H9 (cell line): ENCODE measurements at regions not wholly inside any gene's neighbourhood (a gene's known extent, or its start where the extent isn't known, plus 50 kb on each side); places are given as distances from the start of the nearest gene placed in this dataset.
"Not testable (repeated sequence)": the region's sequence is repeated elsewhere in the genome, so short reads cannot be mapped to it uniquely, and the experiment has no call there.

Experiments
- DNase-seq: peaks from one replicate; pipeline ENCODE4 v3.0.0-alpha.2; 2017
- H2AFZ ChIP-seq: one replicate; pipeline ENCODE4 v1.6.1; 2013; ENCODE audit warnings: mild to moderate bottlenecking, low read length, control low read depth, moderate library complexity
- H2AK5ac ChIP-seq: 2 replicates; pipeline ENCODE4 v1.6.1; 2013; ENCODE audit warnings: low read length, control low read depth, mixed read lengths; ENCODE audit not compliant: insufficient read length
- H2BK120ac ChIP-seq: one replicate; pipeline ENCODE4 v1.6.1; 2013; ENCODE audit warnings: low read depth, mild to moderate bottlenecking, low read length, control low read depth, inconsistent platforms; ENCODE audit not compliant: poor library complexity, severe bottlenecking
- H2BK12ac ChIP-seq: 2 replicates; pipeline ENCODE4 v1.6.1; 2013; ENCODE audit warnings: low read length, control low read depth, mixed read lengths, low read depth; ENCODE audit not compliant: insufficient read length
- H2BK15ac ChIP-seq: 2 replicates; pipeline ENCODE4 v1.6.1; 2013; ENCODE audit warnings: low read depth, low read length, control low read depth
- H2BK20ac ChIP-seq: one replicate; pipeline ENCODE4 v1.6.1; 2013; ENCODE audit warnings: low read depth, mild to moderate bottlenecking, low read length, control low read depth, inconsistent platforms; ENCODE audit not compliant: poor library complexity, severe bottlenecking
- H2BK5ac ChIP-seq: 2 replicates; pipeline ENCODE4 v1.6.1; 2013; ENCODE audit warnings: low read length, control low read depth, mixed read lengths; ENCODE audit not compliant: insufficient read length
- H3K14ac ChIP-seq: 2 replicates; pipeline ENCODE4 v1.6.1; 2013; ENCODE audit warnings: low read length, control low read depth; ENCODE audit not compliant: insufficient read depth
- H3K18ac ChIP-seq: 2 replicates; pipeline ENCODE4 v1.6.1; 2013; ENCODE audit warnings: low read depth, mild to moderate bottlenecking, mixed read lengths, low read length, control low read depth; ENCODE audit not compliant: insufficient read length
- H3K23ac ChIP-seq: 2 replicates; pipeline ENCODE4 v1.6.1; 2013; ENCODE audit warnings: low read length, control low read depth, mixed read lengths, low read depth; ENCODE audit not compliant: insufficient read length
- H3K23me2 ChIP-seq: 2 replicates; pipeline ENCODE4 v1.6.1; 2013; ENCODE audit warnings: low read depth, mild to moderate bottlenecking, mixed read lengths, low read length, control low read depth; ENCODE audit not compliant: insufficient read length, poor library complexity, severe bottlenecking
- H3K27ac ChIP-seq: 2 replicates; pipeline ENCODE4 v1.5.1; 2013; ENCODE audit warnings: low read length, control low read depth, mixed read lengths, low read depth; ENCODE audit not compliant: insufficient read length
- H3K27me3 ChIP-seq: 2 replicates; pipeline ENCODE4 v1.6.1; 2013; ENCODE audit warnings: low read length, control low read depth, inconsistent platforms; ENCODE audit not compliant: insufficient read depth
- H3K4ac ChIP-seq: 2 replicates; pipeline ENCODE4 v1.6.1; 2013; ENCODE audit warnings: low read depth, mild to moderate bottlenecking, control low read depth, inconsistent platforms, low read length, moderate library complexity
- H3K4me1 ChIP-seq: 2 replicates; pipeline ENCODE4 v1.6.1; 2013; ENCODE audit warnings: low read length, control low read depth, inconsistent platforms; ENCODE audit not compliant: insufficient read depth
- H3K4me2 ChIP-seq: 2 replicates; pipeline ENCODE4 v1.6.1; 2013; ENCODE audit warnings: low read length, control low read depth, mixed read lengths; ENCODE audit not compliant: insufficient read length, insufficient read depth
- H3K56ac ChIP-seq: 2 replicates; pipeline ENCODE4 v1.6.1; 2013; ENCODE audit warnings: low read depth, mild to moderate bottlenecking, mixed read lengths, low read length, control low read depth; ENCODE audit not compliant: insufficient read length
- H3K79me1 ChIP-seq: 2 replicates; pipeline ENCODE4 v1.6.1; 2013; ENCODE audit warnings: low read depth, mild to moderate bottlenecking, moderate library complexity, low read length, control low read depth, inconsistent platforms; ENCODE audit not compliant: insufficient read depth, poor library complexity, severe bottlenecking
- H3K79me2 ChIP-seq: 2 replicates; pipeline ENCODE4 v1.6.1; 2013; ENCODE audit warnings: low read length, control low read depth, inconsistent platforms; ENCODE audit not compliant: insufficient read depth
- H3K9ac ChIP-seq: 2 replicates; pipeline ENCODE4 v1.6.1; 2013; ENCODE audit warnings: low read length, control low read depth, mixed read lengths; ENCODE audit not compliant: insufficient read length; ENCODE audit errors: extremely low read depth
- H3K9me3 ChIP-seq: one replicate; pipeline ENCODE4 v1.6.1; 2013; ENCODE audit warnings: low read depth, low read length, inconsistent platforms; ENCODE audit not compliant: control insufficient read depth
- H3T11ph ChIP-seq: one replicate; pipeline ENCODE4 v1.6.1; 2013; ENCODE audit warnings: mild to moderate bottlenecking, low read length, control low read depth, inconsistent platforms
- H4K20me1 ChIP-seq: one replicate; pipeline ENCODE4 v1.6.1; 2013; ENCODE audit not compliant: control insufficient read depth, insufficient read length, insufficient read depth
- H4K5ac ChIP-seq: 2 replicates; pipeline ENCODE4 v1.6.1; 2013; ENCODE audit warnings: low read depth, mild to moderate bottlenecking, mixed read lengths, low read length, control low read depth; ENCODE audit not compliant: insufficient read length
- H4K8ac ChIP-seq: replicated peaks from 2 replicates; pipeline ENCODE4 v1.6.1; 2013; ENCODE audit warnings: low read length, control low read depth, mixed read lengths, low read depth; ENCODE audit not compliant: insufficient read length
- H4K91ac ChIP-seq: 2 replicates; pipeline ENCODE4 v1.6.1; 2013; ENCODE audit warnings: low read depth, mild to moderate bottlenecking, moderate library complexity, mixed read lengths, low read length, control low read depth; ENCODE audit not compliant: insufficient read length
- H3K27ac Mint-ChIP-seq, 3 experiments: 2 replicates in 2 of 3; 3 replicates in 1 of 3; pipeline ENCODE4 v1.8.0; 2020 to 2021; ENCODE audit warnings: mixed read lengths in 3 of 3, mild to moderate bottlenecking in 1 of 3, moderate library complexity in 1 of 3
- H3K27me3 Mint-ChIP-seq: 2 replicates; pipeline ENCODE4 v1.8.0; 2021; ENCODE audit warnings: low read depth, mild to moderate bottlenecking, moderate library complexity, mixed read lengths
- H3K36me3 Mint-ChIP-seq, 3 experiments: 2 replicates in 2 of 3; 3 replicates in 1 of 3; pipeline ENCODE4 v1.8.0; 2020 to 2021; ENCODE audit warnings: low read depth in 3 of 3, mixed read lengths in 3 of 3; ENCODE audit not compliant: insufficient read depth in 1 of 3
- H3K4me1 Mint-ChIP-seq, 2 experiments: 2 replicates each; pipeline ENCODE4 v1.8.0; 2020; ENCODE audit warnings: mixed read lengths in 2 of 2
- H3K4me3 Mint-ChIP-seq, 2 experiments: 2 replicates in 1 of 2; 3 replicates in 1 of 2; pipeline ENCODE4 v1.8.0; 2020 to 2021; ENCODE audit warnings: mild to moderate bottlenecking in 2 of 2, mixed read lengths in 2 of 2, moderate library complexity in 1 of 2
- H3K9me3 Mint-ChIP-seq, 2 experiments: 2 replicates in 1 of 2; 3 replicates in 1 of 2; pipeline ENCODE4 v1.8.0; 2020; ENCODE audit warnings: mild to moderate bottlenecking in 2 of 2, mixed read lengths in 2 of 2, moderate library complexity in 1 of 2
- WGBS: extraction: QIAGEN DNeasy Blood & Tissue Kit; methylation state at CpG from one replicate; pipeline ENCODE4 v1.1.7; 2013; ENCODE audit warnings: missing lambda C conversion rate, low lambda C conversion rate, mixed read lengths; ENCODE audit not compliant: insufficient read length; ENCODE audit errors: extremely low coverage; 5-methylcytosine and 5-hydroxymethylcytosine counted together
- TF ChIP-seq, protein P1 (sequence below): fragments of 200-600 bp; sonication (generic); conservative IDR thresholded peaks from 3 replicates; pipeline ENCODE4 v1.8.0; 2021; ENCODE audit warnings: antibody characterized with exemption, mild to moderate bottlenecking

DNA sequence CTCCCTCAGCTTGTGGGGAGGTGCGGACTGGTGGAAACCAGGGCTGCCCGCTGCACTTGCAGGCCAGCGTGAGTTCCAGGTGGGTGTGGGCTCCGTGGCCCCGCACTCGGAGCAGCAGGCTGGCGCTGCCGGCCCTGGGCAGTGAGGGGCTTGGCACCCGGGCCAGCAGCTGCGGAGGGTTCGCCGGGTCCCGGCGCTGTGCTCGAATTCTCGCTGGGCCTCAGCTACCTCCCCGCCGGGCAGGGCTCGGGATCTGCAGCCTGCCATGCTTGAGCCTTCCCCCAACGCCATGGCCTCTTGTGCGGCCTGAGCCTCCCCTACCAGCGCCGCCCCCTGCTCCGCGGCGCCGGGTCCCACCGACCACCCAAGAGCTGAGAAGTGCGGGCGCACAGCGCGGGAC lies 71.6 kb upstream of the ADGRL1 start:
- Mint-ChIP-seq H3K4me3 (no peak overlapping the region), H3K4me1 (peaks cover 0 to 2% of the 10 kb centered on the region in 2 experiments; a peak in 2 of 4 replicates), H3K9me3 (peaks cover 22 to 32% of the 10 kb centered on the region in 2 experiments), H3K27ac (no peak overlapping the region), H3K36me3 (peaks cover 10 to 38% (median 20%) of the 10 kb centered on the region in 3 experiments), H3K27me3 (peaks cover 30% of the 10 kb centered on the region)
- TF ChIP-seq, protein P1, sequence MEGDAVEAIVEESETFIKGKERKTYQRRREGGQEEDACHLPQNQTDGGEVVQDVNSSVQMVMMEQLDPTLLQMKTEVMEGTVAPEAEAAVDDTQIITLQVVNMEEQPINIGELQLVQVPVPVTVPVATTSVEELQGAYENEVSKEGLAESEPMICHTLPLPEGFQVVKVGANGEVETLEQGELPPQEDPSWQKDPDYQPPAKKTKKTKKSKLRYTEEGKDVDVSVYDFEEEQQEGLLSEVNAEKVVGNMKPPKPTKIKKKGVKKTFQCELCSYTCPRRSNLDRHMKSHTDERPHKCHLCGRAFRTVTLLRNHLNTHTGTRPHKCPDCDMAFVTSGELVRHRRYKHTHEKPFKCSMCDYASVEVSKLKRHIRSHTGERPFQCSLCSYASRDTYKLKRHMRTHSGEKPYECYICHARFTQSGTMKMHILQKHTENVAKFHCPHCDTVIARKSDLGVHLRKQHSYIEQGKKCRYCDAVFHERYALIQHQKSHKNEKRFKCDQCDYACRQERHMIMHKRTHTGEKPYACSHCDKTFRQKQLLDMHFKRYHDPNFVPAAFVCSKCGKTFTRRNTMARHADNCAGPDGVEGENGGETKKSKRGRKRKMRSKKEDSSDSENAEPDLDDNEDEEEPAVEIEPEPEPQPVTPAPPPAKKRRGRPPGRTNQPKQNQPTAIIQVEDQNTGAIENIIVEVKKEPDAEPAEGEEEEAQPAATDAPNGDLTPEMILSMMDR = no peak
- no peak overlapping the region for H3K18ac ChIP-seq
- H3K27me3 ChIP-seq = no peaks in the 10 kb centered on the region
- H3K9ac ChIP-seq = no peak overlapping the region
- no peak overlapping the region for H2BK5ac ChIP-seq
- H3T11ph ChIP-seq = no peak overlapping the region
- no peaks in the 10 kb centered on the region for H3K4me1 ChIP-seq
- H3K23me2 ChIP-seq = no peaks in the 10 kb centered on the region
- no peak overlapping the region for H3K27ac ChIP-seq
- no peak overlapping the region for H3K56ac ChIP-seq
- no peaks in the 10 kb centered on the region for H4K20me1 ChIP-seq
- H4K5ac ChIP-seq = no peak overlapping the region
- no peak for DNase-seq
- no peak overlapping the region for H3K4ac ChIP-seq
- no peak overlapping the region for H2BK20ac ChIP-seq
- H4K8ac ChIP-seq = no peak overlapping the region
- no CpG with 5 or more reads among the region's 32 CpGs for WGBS
- no peak overlapping the region for H2BK12ac ChIP-seq
- H3K9me3 ChIP-seq = no peaks in the 10 kb centered on the region
- no peak overlapping the region for H2BK120ac ChIP-seq
- H2AK5ac ChIP-seq = no peak overlapping the region
- no peak overlapping the region for H2BK15ac ChIP-seq
- H3K4me2 ChIP-seq = no peak overlapping the region
- no peak overlapping the region for H3K23ac ChIP-seq
- H4K91ac ChIP-seq = no peak overlapping the region
- no peak overlapping the region for H2AFZ ChIP-seq
- no peaks in the 10 kb centered on the region for H3K79me1 ChIP-seq
- H3K79me2 ChIP-seq = no peaks in the 10 kb centered on the region
- H3K14ac ChIP-seq = no peak overlapping the region

DNA sequence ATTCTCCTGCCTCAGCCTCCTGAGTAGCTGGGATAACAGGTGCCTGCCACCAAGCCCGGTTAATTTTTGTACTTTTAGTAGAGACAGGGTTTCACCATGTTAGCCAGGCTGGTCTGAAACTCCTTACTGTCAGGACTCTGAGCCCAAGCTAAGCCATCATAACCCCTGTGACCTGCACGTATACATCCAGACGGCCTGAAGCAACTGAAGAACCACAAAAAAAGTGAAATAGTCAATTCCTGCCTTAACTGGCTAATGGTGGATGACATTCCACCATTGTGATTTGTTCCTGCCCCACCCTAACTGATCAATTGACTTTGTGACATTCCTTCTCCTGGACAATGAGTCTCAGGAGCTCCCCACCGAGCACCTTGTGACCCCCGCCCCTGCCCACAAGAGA lies 69.9 kb upstream of the ADGRL1 start:
- H2AK5ac ChIP-seq, H4K8ac ChIP-seq, H3K9ac ChIP-seq, H3K79me2 ChIP-seq, H4K91ac ChIP-seq, H3K56ac ChIP-seq, H2BK120ac ChIP-seq, H2AFZ ChIP-seq, H3T11ph ChIP-seq, H3K4me1 ChIP-seq, H2BK5ac ChIP-seq, H4K20me1 ChIP-seq, H3K9me3 ChIP-seq, H3K14ac ChIP-seq, H2BK20ac ChIP-seq, H3K27me3 ChIP-seq, DNase-seq, H4K5ac ChIP-seq, H3K18ac ChIP-seq, H3K23me2 ChIP-seq, H3K4me3 Mint-ChIP-seq, H2BK15ac ChIP-seq, H2BK12ac ChIP-seq, H3K23ac ChIP-seq, H3K4me2 ChIP-seq, H3K27ac ChIP-seq, H3K79me1 ChIP-seq, H3K4ac ChIP-seq: not testable (repeated sequence)
- Mint-ChIP-seq H3K4me1 (peaks cover 8 to 14% of the 10 kb centered on the region in 2 experiments), H3K27ac (0 out of 7 replicates have a peak overlapping the region, but pooled peaks of 1 of the 3 experiments have one; percentile 27), H3K36me3 (peaks cover 10 to 38% (median 20%) of the 10 kb centered on the region in 3 experiments), H3K9me3 (peaks cover 22 to 32% of the 10 kb centered on the region in 2 experiments), H3K27me3 (peaks cover 30% of the 10 kb centered on the region)
- no CpG with 5 or more reads among the region's 5 CpGs for WGBS
